ENCODE measurements at regions not wholly inside any gene's neighbourhood (a gene's known extent, or its start where the extent isn't known, plus 50 kb on each side); places are given as distances from the start of the nearest gene placed in this dataset.

- TF ChIP-seq ZNF564 (CRISPR knock-in tag; IDR thresholded peaks at IDR 0.05) (no peak), ZBTB3 (CRISPR knock-in tag; IDR thresholded peaks at IDR 0.05; ENCODE audit: borderline replicate concordance, low read depth) (no peak), BRF2 (CRISPR knock-in tag; IDR thresholded peaks at IDR 0.05) (no peak), POLR2A (IDR thresholded peaks at IDR 0.05; ENCODE audit: insufficient read depth in 1 of 2, low read depth in 2 of 2, low read length in 2 of 2) (no peak), ZBTB1 (CRISPR knock-in tag; IDR thresholded peaks at IDR 0.05; ENCODE audit: borderline replicate concordance) (no peak), NCOA2 (CRISPR knock-in tag; IDR thresholded peaks at IDR 0.05) (no peak), FOXA1 (IDR thresholded peaks at IDR 0.05) (no peak), FOXA1 (CRISPR knock-in tag; IDR thresholded peaks at IDR 0.05) (no peak), JUN (CRISPR knock-in tag; IDR thresholded peaks at IDR 0.05) (no peak)
- TF ChIP-seq, protein P1, sequence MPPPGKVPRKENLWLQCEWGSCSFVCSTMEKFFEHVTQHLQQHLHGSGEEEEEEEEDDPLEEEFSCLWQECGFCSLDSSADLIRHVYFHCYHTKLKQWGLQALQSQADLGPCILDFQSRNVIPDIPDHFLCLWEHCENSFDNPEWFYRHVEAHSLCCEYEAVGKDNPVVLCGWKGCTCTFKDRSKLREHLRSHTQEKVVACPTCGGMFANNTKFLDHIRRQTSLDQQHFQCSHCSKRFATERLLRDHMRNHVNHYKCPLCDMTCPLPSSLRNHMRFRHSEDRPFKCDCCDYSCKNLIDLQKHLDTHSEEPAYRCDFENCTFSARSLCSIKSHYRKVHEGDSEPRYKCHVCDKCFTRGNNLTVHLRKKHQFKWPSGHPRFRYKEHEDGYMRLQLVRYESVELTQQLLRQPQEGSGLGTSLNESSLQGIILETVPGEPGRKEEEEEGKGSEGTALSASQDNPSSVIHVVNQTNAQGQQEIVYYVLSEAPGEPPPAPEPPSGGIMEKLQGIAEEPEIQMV (CRISPR knock-in tag; IDR thresholded peaks at IDR 0.05; ENCODE audit: low read depth) = no peak
These were observed 95.5 kb downstream of the CCT6B start for GRCh38 chr17:34865716-34866115.
